T-helper 2 cell (primary cell): ENCODE measurements at regions not wholly inside any gene's neighbourhood (a gene's known extent, or its start where the extent isn't known, plus 50 kb on each side); places are given as distances from the start of the nearest gene placed in this dataset.
"Not testable (repeated sequence)": the region's sequence is repeated elsewhere in the genome, so short reads cannot be mapped to it uniquely, and the experiment has no call there.

Source experiments
- DNase-seq, 5 experiments: peaks; one replicate each; pipeline versions ENCODE4 v3.0.0 to v3.0.0-alpha.2; 2012 to 2022

DNA sequence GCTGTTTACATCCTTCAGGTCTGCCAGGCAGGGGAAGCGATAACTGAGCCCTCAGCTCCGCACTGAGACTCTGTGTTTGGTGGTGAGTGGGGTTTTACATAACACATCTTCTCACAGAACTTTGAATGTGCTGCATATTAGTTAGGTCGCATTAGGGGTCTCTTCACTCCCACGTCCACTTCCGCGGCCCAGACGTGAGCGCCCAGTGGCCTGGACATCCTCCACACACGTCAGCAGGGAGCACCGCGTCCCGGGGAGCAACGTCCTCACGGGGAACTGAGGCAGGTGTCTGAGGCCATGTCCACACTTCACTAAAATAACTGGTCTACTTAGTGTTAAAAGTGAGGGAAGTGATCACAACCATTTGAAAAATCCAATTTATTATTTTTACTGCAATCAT lies 100.4 kb upstream of the SATB2 start:
- no peak for DNase-seq

DNA sequence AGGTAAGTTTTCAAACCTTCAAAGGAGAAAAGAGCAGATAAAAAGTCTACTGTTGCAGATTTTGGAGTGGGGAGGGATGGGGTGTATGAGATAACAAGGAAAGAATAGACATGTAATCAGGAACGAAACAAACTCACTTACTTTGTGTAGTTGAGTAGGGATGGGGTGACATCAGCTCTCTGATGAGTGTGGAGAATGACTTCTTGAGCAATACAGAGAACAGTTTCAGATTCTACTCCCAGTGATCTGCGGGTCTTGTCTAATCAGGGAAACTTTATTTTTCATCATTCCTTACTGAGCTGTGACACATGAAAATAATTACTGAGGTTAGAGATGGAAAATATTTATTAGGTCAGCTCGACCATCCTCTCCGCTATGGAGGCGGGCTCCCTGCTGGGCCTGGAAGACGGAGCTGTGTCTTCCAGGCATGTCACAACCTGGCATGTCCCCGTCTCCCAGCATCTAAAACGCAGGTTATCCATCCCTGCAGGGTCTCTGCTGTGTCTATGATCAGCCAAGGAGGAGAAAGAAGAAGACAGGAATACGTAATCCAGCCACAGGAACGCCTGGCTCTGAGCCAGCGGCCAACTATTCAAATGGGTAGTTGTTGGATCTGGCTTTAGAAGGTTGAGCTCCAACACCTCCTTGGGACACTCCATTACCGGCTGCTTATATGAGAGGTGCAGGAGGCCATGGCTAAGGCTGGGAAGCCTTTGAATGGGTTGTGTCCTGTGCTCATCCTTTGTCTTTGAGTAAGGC lies 99.0 kb upstream of the SATB2 start:
- no peak for DNase-seq

DNA sequence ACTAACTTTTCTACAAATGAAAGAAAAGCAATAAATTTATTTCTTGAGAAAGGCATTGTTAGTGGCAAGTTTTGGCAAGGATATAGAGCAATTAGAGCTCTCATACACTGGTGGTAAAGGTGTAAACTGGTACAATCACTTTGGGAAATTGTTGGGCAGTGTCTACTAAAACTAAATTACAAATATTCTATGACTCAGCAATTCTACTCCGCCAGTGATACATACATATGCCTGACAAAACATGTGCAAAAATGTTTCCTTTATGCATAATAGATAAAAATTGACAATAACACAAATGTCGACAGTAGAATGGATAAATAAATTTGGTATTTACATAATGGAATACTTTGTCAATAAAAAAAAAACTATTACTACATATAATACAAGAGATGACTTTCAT lies 96.3 kb upstream of the SATB2 start:
- no peak for DNase-seq

DNA sequence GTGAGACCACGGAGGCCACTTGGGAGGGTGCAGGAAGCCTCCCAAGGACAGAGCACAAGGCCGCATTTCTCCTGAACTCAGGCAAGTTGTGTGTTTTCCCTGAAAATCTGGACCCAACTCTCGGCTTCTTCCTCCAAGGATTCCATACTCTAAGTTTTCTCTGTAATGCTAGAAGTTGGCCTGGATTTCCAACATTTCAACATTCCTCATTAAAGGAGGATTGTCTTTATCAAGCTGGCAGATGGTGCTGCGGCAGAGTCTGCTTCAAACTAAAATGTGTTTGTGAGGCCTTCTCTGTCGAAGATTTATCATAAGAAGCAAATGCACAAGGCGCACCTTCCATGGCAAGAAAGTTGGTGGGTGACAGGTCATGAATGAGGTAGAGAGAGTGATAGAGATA lies 94.4 kb upstream of the SATB2 start:
- DNase-seq, result no peak

DNA sequence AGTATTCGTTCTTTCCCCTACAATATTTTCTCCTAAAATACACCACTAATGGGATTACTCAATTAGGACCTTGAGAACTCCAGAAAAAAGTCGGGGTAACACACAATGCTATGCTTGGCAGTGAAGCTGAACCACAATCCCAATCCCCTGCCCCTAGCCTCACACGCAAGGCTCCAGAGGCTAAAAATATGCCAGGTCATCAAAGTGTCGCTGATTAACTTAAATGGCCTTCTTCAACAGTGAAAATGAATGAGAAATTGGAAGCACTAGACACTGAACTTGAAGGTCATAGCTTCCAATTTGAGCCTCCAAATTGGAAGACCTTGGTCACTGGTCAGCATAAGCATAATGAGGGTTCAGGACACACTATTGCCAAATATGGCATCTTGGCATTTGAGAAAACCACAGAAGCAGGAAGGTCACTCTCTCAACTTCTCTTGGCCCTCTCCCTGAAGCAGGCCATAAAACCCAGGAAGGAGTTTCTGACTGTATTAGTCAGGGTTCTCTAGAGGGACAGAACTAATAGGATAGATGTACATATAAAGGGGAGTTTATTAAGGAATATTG lies 86.0 kb upstream of the SATB2 start:
- no peak for DNase-seq

DNA sequence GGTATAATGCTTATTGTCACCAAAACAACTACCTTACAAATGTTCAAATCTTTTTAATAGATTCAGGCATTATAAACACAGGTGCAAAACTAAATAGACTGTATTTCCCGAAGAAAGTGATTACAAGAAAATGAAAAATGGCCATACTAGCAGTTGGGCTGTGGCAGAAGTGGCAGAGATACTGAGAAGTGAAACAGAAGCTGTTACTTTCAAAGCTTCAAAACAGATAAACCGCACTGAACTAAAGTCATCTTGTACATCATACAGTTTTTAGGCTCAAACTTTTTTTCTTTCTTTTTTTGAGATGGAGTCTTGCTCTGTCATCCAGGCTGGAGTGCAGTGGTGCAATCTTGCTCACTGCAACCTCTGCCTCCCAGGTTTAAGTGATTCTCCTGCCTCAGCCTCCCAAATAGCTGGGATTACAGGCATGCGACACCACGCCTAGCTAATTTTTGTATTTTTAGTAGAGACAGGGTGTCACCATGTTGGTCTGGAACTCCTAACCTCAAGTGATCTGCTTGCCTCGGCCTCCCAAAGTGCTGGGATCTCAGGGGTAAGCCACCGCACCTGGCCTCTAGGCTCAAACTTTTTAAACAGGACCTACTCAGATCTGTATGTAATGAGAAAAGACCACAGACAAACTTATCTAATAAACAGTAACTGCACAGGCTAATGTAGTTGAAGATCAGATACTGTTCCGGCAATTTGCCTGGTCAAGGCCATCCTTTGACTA lies 77.9 kb upstream of the SATB2 start:
- DNase-seq, result peak in 1 of 5 experiments; percentile 13

DNA sequence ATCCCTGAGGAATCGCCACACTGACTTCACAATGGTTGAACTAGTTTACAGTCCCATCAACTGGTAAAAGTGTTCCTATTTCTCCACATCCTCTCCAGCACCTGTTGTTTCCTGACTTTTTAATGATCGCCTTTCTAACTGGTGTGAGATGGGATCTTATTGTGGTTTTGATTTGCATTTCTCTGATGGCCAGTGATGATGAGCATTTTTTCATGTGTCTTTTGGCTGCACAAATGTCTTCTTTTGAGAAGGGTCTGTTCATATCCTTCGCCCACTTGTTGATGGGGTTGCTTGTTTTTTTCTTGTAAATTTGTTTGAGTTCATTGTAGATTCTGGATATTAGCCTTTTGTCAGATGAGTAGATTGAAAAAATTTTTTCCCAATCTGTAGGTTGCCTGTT lies 76.1 kb upstream of the SATB2 start:
- DNase-seq, result not testable (repeated sequence)

DNA sequence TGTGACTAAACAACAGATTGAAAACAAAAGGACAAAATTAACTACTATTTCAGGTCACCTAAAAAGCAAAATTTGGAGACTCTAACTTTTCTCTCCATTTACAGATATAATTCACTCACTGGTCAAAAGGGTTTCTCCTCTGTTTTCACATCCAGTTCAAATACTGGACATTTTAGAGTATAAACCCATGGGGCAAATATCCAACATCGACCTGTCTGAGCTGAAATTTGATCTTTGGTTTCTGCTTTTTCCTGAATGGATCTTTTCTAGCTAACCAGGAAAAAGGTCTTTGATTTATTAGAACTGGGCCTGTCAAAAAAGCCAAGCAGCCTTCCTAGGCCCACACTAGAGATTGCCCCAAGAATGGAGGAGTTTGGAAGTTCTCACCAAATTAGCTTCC lies 69.3 kb upstream of the SATB2 start:
- no peak for DNase-seq

DNA sequence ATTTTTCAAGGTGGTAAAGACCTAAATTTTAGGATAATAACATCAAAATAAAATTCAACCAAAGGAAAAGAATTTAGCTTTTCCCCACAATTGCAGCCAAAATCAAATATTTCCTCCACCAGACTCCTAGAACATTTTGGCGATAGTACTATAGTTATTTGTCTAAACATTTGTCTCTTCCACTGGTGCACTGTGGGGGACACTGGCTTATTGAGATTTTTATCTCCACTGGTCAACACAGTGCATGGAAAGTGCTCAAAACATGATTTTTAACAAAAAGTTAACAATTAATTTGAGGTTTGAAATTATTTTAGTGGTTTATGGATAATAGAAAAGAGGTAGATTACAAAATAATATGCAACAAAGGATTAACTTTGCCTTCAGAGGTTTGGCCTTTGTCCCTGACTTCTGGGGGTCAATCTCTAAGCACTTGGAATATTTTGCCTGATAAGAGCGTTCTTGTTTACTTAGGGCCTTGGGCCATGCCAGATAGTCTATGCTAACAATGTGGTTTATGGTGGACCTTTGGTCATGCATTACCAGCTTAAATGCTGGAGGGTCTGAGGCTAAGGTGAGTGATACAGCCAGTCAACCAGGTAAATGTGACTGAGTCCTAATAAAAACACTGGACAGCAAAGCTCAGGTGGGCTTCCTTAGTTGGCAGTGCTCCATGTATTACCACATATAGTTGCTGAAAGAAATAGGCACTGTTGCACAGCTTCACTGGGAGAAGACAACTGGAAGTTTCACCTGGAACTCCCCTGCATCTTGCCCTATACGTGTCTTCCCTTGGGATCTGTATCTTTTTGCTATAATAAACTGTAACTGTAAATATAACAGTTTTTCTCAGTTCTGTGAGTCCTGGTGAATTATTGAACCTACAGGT lies 67.2 kb upstream of the SATB2 start:
- no peak for DNase-seq

DNA sequence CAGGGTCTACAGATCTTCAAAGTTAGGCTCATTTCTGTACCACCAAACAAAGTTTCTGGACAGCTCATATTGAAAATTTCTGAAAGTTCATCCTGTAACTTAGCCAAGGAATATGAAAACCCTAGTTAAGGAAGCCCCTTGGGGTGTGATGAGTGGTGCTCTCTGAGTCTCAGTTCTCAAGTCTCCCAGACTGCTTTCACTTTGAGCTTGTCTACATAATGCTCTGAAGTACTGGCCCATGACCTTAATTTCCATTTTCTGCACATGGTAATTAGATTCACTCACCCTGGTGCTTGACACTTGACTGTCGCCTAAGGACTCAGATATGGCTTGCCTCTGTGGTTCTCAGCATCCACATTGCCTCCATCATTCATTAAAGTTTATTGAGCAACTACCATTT lies 51.7 kb upstream of the SATB2 start:
- no peak for DNase-seq
